ENCODE measurements at regions not wholly inside any gene's neighbourhood (a gene's known extent, or its start where the extent isn't known, plus 50 kb on each side); places are given as distances from the start of the nearest gene placed in this dataset.

DNA sequence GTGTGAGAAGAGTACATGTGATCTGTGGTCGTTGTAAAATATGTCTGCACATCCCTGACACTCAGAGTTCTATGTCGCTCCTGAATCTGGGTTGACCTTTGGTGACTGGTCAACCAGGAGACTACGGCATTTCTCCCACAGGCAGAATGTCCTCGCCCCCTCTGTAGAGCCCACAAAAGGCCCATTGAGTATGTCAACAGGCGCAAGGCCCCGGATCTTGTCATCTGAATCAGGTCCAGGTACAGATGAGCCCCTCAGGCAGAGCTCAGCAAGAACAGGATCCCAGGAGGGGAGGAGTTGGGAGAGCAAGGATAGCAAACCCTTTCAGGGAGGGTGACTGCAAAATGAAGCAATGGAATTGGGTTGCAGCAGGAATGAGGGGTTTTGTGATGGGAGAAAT is 126.5 kb downstream of the MATN1 start (continued):
- no peak for TF ChIP-seq ZNF253 (CRISPR knock-in tag; IDR thresholded peaks at IDR 0.05; ENCODE audit: borderline replicate concordance)

- Histone ChIP-seq H3K79me2 (ENCODE audit: insufficient read depth, low read length) (no peaks in the 10 kb centered on the region), H3K36me3 (replicated peaks in 1 of 2; ENCODE audit: control insufficient read depth in 1 of 2, insufficient read depth in 2 of 2, low read length in 2 of 2) (no peaks in the 10 kb centered on the region), H4K20me1 (ENCODE audit: insufficient read depth, low read length) (no peaks in the 10 kb centered on the region), H3K27me3 (ENCODE audit: control insufficient read depth in 1 of 2, insufficient read depth in 2 of 2, low read length in 2 of 2) (no peaks in the 10 kb centered on the region), H3K9me3 (ENCODE audit: low read length) (peaks cover 8% of the 10 kb centered on the region), H3K9ac (ENCODE audit: insufficient read depth, low read depth, low read length) (no peak overlapping the region), H3K4me3 (replicated peaks in 1 of 3; ENCODE audit: insufficient read depth in 1 of 3, low read depth in 2 of 3, low read length in 3 of 3) (no peak overlapping the region), H3K4me2 (ENCODE audit: low read depth, low read length) (no peak overlapping the region), H3K27ac (ENCODE audit: extremely low read length, insufficient read depth, low read length) (no peak overlapping the region), H3K4me1 (ENCODE audit: insufficient read depth, low read length) (no peaks in the 10 kb centered on the region), H2AFZ (ENCODE audit: low read length) (no peak overlapping the region)
- ATAC-seq, result no peak
- TF ChIP-seq, protein P1, sequence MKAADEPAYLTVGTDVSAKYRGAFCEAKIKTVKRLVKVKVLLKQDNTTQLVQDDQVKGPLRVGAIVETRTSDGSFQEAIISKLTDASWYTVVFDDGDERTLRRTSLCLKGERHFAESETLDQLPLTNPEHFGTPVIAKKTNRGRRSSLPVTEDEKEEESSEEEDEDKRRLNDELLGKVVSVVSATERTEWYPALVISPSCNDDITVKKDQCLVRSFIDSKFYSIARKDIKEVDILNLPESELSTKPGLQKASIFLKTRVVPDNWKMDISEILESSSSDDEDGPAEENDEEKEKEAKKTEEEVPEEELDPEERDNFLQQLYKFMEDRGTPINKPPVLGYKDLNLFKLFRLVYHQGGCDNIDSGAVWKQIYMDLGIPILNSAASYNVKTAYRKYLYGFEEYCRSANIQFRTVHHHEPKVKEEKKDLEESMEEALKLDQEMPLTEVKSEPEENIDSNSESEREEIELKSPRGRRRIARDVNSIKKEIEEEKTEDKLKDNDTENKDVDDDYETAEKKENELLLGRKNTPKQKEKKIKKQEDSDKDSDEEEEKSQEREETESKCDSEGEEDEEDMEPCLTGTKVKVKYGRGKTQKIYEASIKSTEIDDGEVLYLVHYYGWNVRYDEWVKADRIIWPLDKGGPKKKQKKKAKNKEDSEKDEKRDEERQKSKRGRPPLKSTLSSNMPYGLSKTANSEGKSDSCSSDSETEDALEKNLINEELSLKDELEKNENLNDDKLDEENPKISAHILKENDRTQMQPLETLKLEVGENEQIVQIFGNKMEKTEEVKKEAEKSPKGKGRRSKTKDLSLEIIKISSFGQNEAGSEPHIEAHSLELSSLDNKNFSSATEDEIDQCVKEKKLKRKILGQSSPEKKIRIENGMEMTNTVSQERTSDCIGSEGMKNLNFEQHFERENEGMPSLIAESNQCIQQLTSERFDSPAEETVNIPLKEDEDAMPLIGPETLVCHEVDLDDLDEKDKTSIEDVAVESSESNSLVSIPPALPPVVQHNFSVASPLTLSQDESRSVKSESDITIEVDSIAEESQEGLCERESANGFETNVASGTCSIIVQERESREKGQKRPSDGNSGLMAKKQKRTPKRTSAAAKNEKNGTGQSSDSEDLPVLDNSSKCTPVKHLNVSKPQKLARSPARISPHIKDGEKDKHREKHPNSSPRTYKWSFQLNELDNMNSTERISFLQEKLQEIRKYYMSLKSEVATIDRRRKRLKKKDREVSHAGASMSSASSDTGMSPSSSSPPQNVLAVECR (CRISPR knock-in tag; IDR thresholded peaks at IDR 0.05; ENCODE audit: borderline replicate concordance), result no peak
- no peak for TF ChIP-seq MAZ (IDR thresholded peaks at IDR 0.05; ENCODE audit: borderline replicate concordance, low read depth, low read length)
- no peak for TF ChIP-seq MAZ (CRISPR knock-in tag; IDR thresholded peaks at IDR 0.05; ENCODE audit: low read depth)
- TF ChIP-seq MLXIP (CRISPR knock-in tag; IDR thresholded peaks at IDR 0.05; ENCODE audit: borderline replicate concordance), result no peak
- no peak for TF ChIP-seq TFDP1 (CRISPR knock-in tag; IDR thresholded peaks at IDR 0.05; ENCODE audit: borderline replicate concordance)
- TF ChIP-seq ZNF782 (CRISPR knock-in tag; IDR thresholded peaks at IDR 0.05; ENCODE audit: borderline replicate concordance), result no peak
- TF ChIP-seq MXD3 (CRISPR knock-in tag; IDR thresholded peaks at IDR 0.05), result no peak
- TF ChIP-seq HNRNPUL1 (IDR thresholded peaks at IDR 0.05; ENCODE audit: low read depth, low read length), result no peak
- TF ChIP-seq POLR2AphosphoS5 (IDR thresholded peaks at IDR 0.05; ENCODE audit: low read depth, low read length), result no peak
- no CpG with 5 or more reads among the region's 1 CpG for WGBS (ENCODE audit: low lambda C conversion rate)
- ChIA-PET POLR2A (no interaction called here), CTCF (ENCODE audit: low intra/inter-chr PET ratio, low total read pairs) (no interaction called here)
- FAIRE-seq, result no peak
- intact Hi-C loops (cut with micrococcal nuclease; ENCODE audit: unreplicated experiment), result no loop called here
- in situ Hi-C loops (cut with HindIII; ENCODE audit: extremely low pct_ligation_motif_present, low pct_unique_long_range_greater_than_20kb), result no loop called here
- no TSS peak for BruUV-seq (replicated peaks)
- no peak for DNase-seq (ENCODE audit: low spot score)
Observed at GRCh38 chr1:30596470-30596869, 126.9 kb downstream of the MATN1 start.
